HG03521 (cell line): ENCODE measurements at regions not wholly inside any gene's neighbourhood (a gene's known extent, or its start where the extent isn't known, plus 50 kb on each side); places are given as distances from the start of the nearest gene placed in this dataset.

Experiments
- ATAC-seq: cut with Tn5 transposase; IDR thresholded peaks from one replicate; pipeline ENCODE4 v1.9.1; 2021; ENCODE audit warnings: mild to moderate bottlenecking, moderate library complexity; ENCODE audit not compliant: unreplicated experiment

DNA sequence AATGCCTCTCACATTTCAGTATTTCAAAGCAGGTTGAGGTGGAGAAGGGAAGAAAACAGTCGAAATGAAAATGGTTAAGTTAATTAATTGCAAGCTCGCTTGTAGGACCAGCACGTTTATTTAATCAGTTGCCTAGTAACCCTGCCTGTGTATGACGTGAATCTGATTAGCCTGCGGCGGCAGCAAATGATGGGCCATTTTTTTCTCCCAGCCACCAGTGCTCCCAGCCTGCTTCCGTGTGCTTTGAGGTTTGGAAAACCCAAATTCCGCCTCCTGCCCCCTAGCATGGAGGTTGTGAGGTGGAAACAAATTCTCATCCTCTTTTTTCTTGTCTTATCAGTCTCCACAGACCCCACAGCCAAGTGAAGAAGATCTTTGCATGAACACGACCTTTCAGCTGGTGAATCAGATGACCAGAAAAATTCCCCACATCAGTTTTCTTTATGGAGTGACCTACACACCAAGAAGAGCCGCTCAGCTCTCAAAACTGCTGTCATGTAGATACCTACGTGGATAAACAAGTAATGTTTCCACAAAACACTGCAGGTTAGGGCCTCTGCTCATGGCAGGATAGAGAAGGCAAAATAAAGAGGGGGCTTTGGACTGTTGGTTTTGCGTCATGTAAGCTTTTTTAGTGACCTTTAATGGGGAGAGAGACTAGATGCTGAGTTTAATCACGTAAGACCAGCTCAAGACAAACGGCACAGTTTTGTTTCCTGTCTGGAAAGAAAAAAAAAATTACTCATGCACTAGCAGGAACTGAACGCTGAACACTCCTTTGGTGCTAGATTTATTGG is 572.9 kb upstream of the NOX3 start:
- no peak for ATAC-seq

DNA sequence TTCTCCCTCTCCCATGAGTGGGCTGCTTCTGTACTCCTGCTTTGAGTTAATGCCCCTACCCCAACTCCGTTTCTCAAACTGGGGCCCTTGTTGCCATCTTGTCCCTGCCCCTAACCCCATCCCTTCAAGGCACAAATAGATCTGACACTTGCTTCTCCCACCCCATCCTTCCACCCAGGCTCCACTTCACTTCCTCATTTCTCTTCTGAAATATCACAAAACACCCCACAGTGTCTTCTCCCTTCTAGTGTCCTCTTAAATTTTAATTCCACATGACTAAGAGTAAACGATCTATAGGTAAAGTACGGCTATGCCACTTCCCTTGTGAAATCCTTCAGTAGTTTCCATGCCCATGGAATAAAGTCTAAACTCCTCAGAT is 571.6 kb upstream of the NOX3 start:
- no peak for ATAC-seq

DNA sequence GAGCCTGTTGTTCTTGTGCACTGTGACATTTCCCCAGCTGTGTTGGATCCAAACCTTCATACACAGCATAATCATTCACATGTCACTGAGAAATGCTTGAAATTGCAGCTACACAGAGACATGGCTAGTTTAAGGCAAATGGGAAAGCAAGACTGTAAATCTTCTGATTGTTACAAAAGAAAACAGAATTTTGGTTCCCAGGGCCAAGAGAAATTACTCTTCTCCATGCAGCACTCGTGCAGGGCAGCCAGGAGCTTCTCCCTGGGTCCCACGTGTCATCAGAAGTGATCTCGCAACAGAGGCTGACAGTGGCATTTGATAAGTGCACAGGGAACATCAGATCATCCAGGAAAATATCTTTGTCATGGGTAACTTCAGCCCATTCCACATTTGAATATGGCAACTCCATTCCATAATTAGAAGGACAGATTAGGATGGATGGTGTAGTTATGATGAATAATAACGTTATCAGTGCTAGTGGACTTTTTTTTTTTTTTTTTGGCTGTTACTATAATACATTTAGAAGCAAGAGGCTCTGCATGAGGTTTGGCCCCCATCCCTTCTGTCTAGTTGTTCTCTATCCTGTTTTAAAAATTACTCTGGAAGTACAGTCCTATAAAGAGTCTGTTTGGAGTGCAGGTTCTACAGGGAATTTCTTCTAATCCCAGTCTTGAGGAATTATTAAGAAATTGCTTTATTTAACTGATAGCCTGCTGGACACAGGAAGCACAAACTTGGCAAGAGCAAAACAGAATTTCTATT is 571.0 kb upstream of the NOX3 start:
- no peak for ATAC-seq

DNA sequence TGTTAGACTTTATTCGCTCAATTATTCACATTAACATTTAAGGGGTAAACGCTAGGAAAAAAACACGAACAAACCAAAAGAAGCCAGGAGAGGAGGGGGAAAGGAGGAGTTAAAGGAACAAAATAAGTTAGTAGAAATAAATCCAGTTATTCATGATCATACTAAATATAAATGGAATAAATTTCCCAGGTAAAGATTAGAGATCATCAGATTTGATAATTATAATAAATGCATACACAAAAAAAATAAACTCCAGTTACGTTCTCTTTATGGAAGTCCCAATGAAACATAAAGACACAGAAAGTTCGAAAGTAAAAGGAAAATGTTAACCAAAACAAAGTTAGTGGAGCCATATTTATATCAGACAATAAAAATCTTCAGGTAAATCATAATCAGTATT is 568.7 kb upstream of the NOX3 start:
- no peak for ATAC-seq

DNA sequence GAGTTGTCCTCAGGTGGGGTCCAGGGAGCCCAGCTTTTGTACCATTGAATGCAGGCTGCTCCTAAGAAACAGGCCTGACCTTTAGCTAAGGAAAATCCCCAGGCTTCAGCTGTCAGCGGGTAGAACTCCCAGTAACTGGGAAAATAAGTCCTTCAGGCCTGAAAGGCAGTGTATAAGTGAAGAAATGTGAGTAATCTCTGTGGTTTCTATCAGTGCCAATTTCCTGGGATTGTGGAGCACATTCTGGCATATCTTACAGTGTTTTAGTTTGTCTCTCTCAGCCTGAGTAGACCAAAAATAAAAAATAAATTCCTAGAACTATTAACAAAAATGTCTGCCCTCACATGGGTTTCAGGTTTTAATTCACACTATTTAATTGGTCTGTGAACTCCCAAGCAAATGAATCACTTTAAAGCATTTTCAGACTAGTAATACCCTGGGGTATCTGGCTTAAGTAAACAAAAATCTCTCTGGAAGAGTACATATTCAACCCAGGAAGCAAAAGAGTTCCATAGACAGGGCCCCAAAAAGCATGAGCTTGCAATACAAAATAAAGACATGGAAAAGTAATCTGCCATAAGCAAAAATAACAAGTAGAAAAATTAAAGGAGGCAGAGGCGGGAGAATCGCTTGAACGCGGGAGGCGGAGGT is 566.2 kb upstream of the NOX3 start:
- no peak for ATAC-seq

DNA sequence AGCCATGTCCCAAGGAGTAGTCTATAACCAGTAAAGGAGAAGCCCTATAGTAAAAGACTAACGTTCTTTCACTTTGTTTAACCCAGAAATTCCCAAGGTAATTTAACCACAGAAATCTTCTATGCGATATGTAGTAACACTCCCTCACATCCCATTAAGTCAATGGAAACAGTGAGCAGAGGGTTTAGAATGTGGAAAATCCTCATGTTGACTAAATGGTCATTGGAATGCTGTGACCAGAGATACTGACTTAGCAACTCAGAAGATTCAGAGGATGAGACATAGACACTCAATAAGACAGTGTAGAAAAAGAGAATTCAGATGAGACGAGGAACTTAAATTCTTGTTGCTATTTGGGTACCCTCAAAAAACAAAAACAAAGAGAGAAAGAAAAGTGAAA is 562.2 kb upstream of the NOX3 start:
- ATAC-seq: no peak

DNA sequence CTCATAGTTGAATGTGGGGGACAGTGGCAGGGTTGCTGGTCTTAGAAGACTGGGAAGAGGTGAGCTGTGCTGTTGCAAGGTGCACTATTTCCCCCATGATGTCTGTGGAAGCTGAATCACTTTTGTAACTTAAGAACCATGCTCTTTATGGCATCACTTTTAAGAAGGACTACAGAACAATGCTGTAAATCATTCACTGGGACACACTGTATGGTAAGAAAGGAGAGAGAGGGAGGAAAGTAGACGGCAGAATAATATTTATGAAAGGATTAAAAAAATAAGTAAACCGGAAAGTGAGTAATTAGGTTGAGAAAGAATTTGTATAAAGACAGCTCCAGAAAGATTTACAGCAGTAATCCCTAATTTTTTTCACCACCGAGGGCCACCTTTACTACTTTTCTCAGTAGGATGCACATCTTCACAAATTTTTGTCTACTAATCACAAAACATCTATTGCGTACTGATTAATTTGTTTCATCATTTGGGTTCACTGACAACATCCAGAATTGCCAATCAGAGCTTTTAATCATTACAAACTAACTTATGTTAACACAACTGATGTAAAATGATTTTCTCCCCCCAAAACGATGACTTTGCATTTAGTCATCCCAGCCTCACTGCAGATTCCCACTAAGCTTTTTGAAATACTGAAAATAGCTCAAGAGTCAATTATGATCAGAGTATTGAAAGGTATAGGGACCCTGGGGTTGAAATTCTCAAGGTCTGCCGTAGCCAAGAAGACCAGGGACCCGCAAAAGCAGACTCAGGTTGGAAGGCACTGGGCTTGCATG is 560.7 kb upstream of the NOX3 start:
- no peak for ATAC-seq

DNA sequence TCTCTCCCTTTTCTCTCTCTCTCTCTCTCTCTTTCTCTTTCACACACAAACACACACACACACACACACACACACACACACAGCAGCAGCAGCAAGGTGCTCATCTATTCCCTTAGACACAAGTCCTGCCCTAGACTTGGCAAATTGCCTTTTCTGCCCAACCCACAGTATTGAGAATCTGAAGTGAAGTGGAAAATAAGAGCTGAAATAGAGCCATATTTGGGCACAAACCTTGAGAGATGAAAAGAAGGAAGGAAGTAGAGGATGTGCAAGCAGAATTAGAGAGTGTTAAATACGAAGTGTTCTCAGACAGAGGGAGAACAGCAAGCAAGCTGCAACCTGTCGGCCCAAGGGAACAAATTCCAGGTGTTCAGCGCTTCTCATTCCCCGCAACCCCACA is 557.5 kb upstream of the NOX3 start:
- no peak for ATAC-seq

DNA sequence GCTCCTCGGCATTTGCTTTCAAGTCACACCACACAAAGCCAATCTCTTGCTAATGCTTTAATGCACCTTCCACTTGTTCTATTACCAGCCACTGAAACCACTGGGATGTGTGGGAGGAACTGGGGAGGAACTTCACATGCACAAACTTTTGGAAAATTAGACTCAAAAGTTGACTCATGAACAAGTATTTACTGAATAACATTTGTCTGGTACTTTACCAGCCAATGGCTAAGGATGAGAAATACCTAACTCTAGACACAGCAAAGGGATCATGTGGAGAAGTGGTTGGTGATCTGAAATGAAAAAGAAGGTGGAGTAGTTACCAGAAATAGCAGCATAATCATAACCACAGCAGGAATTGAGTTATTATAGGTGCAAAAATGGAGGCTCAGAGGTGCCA is 554.0 kb upstream of the NOX3 start:
- no peak for ATAC-seq

DNA sequence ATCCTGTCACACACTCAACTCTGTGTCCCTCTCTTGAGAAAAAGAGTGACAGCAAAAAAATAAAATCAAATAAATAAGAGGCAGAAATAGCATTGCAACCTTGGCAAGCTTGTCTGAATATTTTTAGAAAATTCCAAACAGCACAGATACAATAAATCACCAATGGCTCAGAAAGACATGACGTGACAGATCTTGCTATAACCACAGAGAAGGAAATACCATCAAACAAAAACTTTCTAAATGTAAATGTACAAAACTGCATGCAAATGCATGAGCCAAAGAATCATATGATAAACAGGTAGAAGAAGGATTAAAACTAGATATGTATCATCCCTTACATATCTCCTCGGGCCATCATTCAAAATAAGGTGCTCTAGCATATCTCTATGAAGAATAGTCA is 549.2 kb upstream of the NOX3 start:
- no peak for ATAC-seq

DNA sequence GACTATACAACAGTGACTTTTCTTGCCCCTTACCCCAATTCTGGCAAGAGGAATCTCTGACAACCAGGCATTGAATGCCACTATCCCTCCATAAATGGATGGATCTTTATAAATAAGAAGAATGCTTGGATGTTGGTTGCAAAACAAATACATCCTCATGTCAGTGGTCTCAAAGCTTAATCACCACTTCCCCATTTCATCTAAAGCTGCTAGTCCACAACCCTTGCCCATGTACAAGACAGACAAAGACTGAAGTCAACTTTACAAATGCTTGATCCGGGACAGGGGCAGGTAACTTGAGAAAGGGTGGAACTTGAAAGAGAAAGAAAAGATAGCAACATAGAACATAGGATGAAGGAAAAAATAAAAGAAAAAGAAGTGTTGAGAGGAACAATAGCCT is 540.5 kb upstream of the NOX3 start:
- ATAC-seq: no peak

DNA sequence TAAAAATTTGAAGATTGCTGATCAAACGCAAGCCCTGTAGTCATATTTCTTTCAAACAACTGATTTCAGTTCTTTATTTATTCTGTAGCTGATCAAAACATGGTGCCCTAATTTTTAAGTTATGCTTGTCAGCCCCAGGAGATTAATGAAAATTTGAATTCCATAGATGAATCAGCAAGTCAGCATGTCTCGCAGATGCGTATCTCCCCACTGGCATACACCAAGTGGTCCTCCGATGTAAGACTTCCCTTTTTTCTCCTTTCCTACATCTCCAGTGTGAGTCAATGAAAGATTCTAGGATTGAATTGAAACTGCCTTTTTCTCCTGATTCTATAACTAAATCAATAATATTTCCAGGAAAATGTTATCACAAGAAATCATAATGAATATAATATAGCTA is 539.6 kb upstream of the NOX3 start:
- ATAC-seq: no peak

DNA sequence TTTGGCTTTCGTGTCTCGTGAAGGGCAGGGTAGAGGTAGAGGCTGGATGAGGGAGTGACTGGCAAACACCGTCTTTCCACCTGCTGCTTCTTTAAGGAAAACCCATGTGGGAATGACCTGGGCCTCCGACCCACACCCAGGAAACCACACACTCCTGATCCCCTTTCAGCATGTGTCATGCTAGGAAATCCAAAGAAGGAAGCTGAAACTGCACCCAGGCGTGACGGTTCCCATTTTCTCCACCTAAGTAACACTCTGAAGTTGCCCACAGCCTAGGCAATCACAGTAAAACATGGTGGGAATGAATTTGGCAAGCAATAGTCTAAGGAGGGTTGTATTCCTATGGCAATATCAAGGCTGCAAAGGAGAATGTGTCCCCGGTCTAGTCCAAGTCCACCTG is 538.4 kb upstream of the NOX3 start:
- ATAC-seq: no peak

DNA sequence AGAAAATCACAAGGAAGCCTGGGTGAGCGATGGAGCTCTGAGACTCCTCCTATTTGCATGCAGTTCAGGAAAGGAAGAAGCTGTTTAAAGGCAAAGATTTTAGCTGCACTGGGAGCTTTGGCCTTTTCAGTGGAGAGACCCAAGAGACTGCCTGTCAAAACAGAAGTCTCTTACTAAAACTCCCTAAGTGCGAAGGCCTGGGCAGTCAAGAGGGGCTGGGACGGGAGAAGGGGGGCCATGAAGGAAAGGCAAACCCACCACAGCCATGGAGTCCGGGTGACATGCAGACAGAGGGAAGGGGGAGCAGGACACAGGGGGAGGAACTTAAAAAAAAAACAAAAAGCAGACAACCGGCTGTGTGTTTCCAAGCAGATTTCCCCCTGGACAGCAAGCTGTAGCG is 537.6 kb upstream of the NOX3 start:
- ATAC-seq: no peak

DNA sequence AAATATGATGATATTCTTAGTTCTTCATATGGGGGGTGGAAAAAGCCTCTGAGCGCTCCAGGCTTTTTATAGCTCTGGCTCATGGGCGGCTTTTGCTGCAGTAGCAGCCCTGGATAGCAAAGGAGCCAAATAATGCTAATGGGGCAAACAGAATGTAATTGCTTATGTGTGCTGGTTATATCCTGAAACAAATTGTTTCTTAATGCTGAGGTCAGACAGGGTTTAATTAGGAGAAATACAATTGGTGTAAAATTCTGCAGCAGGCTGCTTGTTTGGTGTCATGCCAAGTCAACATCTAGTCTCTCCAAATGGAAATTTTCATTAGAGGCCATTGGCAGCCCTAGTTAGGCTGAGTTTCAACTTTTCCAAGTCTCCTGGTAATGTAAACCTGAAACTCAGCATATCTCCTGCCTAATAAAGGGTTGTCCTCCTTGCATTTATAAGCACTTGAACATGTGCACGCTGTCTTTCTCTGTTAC is 530.1 kb upstream of the NOX3 start:
- ATAC-seq: no peak

DNA sequence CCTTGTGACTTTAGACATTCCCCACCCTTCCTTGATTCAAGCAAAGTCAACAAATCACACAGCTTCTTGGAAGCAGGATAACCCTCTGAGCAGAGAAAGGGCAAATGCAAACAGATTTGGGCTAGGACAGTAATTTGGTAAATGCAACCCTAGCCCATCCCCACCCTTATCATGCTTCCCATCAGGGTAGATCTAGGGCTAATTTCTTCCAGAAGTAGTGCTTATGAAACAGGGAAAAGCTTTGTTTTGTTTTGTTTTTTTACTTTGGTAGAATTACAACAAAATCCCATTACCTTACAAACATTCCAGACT is 525.1 kb upstream of the NOX3 start:
- ATAC-seq: no peak

DNA sequence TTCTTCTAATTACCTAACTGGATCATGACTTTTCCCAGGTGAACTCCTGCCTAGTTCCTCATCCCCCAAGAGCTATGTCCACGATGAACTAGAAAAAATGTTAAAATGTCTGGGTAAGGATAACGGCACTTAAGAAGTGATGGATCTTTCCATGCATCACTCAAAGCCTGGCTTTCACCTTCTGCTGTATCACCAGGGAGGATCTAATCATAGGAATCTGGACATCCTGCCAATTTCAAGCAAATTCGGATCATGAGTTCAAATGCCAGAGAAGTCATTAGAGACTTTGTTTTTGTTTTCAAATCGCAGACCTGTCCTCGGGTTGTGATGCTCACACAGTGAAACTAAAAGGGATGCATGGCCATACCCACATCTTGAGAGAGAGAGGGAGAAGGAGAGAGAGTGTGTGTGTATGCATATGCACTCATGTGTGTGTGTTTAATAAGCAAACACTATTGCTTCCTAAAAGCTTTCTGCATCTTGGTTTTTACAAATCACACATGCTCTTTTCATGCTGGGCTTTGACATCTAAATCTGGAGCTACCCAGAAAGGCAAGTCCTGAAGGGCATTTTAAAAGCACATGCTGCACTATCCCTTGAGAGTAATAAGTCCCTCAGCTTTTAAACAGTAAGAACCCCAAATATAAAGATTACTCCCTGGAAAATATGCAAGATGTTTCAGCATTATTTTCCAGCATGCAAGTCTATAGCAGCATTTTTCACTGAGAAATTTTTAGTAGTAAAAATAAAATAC is 524.6 kb upstream of the NOX3 start:
- no peak for ATAC-seq

DNA sequence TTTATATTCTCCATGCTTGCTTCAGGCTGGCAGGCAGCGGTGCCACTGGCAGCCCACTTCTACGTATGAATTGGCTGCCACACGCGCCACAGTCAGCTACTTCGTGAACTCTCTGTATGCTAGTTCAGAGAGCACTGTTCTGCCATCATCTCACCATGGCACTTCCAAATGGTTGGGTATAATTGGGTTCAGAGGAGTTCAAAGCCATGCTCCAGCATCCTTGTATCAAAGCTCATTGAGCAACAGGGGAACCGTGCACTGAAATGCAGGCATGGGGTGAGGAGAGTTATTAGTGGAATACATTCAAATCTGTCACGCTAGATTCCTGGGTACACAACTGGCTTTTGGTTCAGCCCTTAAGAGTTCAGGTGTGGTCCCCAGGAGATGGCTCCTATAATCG is 519.9 kb upstream of the NOX3 start:
- ATAC-seq: no peak

DNA sequence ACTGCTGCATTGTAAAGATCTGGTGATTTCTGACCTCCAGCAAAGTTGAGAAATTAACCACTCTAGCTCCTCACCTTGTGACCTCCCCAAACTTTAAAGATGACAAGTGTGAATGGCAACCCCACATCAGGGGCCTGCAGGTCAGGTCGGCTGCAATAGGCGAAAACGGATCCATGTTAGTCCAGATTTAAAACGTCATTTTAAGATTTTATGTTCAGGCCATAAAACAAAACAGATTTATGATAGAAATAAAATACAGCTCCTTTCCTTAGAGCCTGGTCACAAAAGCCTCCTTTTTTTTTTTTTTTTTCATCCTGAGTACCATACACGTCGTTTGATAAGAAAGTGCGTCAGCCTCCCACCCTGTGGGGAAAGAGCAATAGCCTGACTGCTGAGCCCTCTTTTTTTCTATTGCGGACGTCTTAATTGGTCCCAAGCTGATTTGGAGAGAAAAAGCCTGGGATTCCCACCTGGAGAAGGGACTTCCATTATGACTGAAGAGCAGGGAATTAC is 519.2 kb upstream of the NOX3 start:
- ATAC-seq: no peak

DNA sequence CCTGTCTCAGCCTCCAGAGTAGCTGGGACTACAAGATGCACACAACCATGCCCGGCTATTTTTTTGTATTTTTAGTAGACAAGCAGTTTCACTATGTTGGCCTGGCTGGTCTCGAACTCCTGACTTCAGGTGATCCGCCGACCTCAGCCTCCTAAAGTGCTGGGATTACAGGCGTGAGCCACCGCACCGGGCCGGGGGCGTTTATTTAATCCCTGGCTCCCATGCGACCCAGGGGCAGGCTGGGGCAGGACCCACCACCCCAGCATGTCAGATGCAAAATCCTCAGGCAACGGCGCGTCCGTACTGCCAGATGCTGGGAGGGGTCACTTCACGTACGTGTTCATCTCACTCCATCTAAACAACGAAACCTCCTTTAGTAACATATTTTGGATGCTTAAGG is 518.7 kb upstream of the NOX3 start:
- ATAC-seq: no peak
